Stimulated activated CD4-positive, alpha-beta T cell treated with anti-CD3 and anti-CD28 coated beads, Interleukin-2, amount 100 ng/mL, for 4 hours (primary cell): ENCODE measurements at regions not wholly inside any gene's neighbourhood (a gene's known extent, or its start where the extent isn't known, plus 50 kb on each side); places are given as distances from the start of the nearest gene placed in this dataset.
"Not testable (repeated sequence)": the region's sequence is repeated elsewhere in the genome, so short reads cannot be mapped to it uniquely, and the experiment has no call there.

ENCODE experiments used
- DNase-seq: peaks from one replicate; pipeline ENCODE4 v3.0.0-alpha.2; 2020; ENCODE audit warnings: low read depth

DNA sequence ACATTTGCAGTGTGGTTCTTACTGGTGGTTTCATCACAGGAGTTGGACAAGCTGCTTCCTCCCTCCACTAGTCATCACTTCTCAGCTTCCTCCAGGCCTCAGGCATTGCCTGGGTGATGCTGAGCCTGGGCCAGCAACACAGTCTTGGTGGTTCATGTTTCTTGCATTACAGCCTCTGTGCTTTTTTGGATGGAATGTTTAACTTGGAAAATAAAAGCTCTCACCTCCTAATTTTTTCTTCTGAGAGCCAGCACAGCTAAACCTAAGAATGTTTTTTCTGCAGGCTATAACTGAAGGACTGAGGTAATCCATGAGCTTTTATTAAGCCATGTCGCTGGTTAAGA, 66.1 kb upstream of the RHOU start:
- DNase-seq, result no peak

DNA sequence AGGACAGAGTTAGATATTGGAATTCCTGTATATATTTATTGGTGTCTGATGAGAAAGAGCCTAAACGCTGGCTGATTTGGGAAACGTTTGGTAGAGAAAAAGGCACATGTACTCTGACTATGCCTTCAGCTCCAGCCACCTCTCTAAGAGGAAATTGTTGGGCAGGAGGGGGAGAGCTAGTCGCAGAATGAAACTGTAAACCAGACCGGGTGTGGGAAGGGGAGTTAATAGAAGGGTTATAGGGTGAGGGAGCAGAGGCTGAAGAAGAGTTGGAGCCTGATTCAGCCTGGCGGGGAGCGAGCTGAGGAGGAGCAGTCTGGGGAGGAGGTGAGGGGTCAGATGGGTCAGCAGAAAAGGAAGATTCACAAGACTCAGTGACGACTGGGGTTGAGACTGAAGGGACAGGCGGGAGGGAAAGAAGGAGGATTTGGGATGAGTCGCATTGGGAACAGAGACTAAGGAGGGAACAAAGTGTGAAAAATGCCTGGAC, 54.2 kb upstream of the RHOU start:
- not testable (repeated sequence) for DNase-seq

DNA sequence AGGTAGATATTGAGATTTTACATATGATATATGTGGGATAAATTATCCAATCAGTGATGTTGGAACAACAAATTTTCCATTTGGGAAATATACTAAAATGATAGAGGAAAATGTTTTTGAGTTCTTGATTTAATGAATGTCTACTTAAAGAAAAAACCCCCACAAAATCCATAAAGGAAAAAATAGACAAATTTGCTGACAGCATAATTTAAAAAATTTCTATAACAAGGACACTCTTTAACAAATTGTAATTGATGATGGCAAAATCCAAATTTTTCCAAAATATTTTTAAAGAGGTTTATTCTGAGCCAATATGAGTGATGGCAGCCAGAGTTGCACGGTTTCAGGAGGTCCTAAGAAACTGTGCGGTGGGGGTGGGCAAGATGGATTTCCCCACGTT, 51.9 kb upstream of the RHOU start:
- no peak for DNase-seq

DNA sequence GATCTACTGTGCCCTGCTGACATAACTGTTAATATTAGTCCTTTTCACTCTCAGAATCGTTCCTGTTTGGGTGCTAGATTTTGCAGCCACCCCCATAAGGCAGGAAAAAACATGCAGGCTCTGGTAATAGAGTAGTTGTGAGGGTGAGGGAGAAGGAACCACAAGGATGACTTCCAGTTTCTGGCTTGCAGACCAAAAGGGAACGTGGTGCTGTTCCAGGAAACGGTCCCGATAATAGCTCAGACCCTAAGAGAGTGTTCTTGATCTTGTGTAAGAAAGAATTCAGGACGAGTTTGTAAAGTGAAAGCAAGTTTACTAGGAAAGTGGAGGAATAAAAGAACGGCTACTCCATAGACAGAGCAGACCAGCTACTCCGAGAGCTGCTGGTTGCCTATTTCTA, 50.7 kb upstream of the RHOU start:
- no peak for DNase-seq

DNA sequence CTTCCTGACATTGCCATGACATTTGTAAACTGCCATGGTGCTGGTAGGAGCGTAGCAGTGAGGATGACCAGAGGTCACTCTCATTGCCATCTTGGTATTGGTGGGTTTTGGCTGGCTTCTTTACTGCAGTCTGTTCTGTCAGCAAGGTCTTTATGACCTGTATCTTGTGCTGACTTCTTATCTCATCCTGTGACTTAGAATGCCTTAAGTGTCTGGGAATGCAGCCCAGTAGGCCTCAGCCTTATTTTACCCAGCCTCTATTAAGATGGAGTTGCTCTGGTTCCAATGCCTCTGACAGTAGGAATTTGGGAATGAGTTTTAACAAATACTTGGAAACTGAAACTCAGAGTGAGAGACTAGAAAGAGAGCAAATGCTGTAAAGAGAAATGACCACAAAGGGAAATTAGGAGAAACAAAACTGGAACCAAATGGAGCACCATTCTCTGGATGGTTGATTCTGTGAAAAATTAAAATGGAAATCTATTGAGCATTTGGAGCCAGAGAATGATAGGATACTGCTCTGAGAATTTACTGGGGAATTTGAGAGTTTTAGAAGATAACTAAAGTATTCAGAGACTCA, 50.1 kb upstream of the RHOU start:
- no peak for DNase-seq
